ENCODE measurements at regions not wholly inside any gene's neighbourhood (a gene's known extent, or its start where the extent isn't known, plus 50 kb on each side); places are given as distances from the start of the nearest gene placed in this dataset.

GRCh38 chr9:90445391-90445790 lies 197.2 kb downstream of the DIRAS2 start:
- no peak for TF ChIP-seq CTCF (IDR thresholded peaks at IDR 0.05; ENCODE audit: low read depth, low read length)
- CTCF ChIA-PET: no interaction called here
- POLR2A ChIA-PET: no interaction called here

GRCh38 chr9:90446200-90446948 lies 196.2 kb downstream of the DIRAS2 start:
- no peak for DNase-seq (ENCODE audit: low read depth, low spot score)
- ChIA-PET CTCF (no interaction called here), POLR2A (no interaction called here)
- Histone ChIP-seq H3K9me3 (ENCODE audit: control insufficient read depth, insufficient read depth, low read length) (no peaks in the 10 kb centered on the region), H3K4me3 (ENCODE audit: low read depth, low read length) (no peak overlapping the region), H3K27me3 (ENCODE audit: control insufficient read depth, insufficient read depth, low read length) (no peaks in the 10 kb centered on the region), H3K27ac (ENCODE audit: low read depth, low read length) (no peak overlapping the region)
- TF ChIP-seq CTCF (IDR thresholded peaks at IDR 0.05; ENCODE audit: low read depth, low read length): no peak

More at GRCh38 chr9:90445391-90445790, 197.2 kb downstream of the DIRAS2 start:
- H3K4me3 ChIP-seq (ENCODE audit: low read depth, low read length): no peak overlapping the region
- no peaks in the 10 kb centered on the region for H3K9me3 ChIP-seq (ENCODE audit: control insufficient read depth, insufficient read depth, low read length)
- H3K27ac ChIP-seq (ENCODE audit: low read depth, low read length): no peak overlapping the region
- H3K27me3 ChIP-seq (ENCODE audit: control insufficient read depth, insufficient read depth, low read length): no peaks in the 10 kb centered on the region
- DNase-seq (ENCODE audit: low read depth, low spot score): no peak

GRCh38 chr9:90447773-90448172 lies 194.9 kb downstream of the DIRAS2 start:
- Histone ChIP-seq H3K27ac (ENCODE audit: low read depth, low read length) (no peak overlapping the region), H3K4me3 (ENCODE audit: low read depth, low read length) (no peak overlapping the region), H3K9me3 (ENCODE audit: control insufficient read depth, insufficient read depth, low read length) (no peaks in the 10 kb centered on the region), H3K27me3 (ENCODE audit: control insufficient read depth, insufficient read depth, low read length) (no peaks in the 10 kb centered on the region)
- ChIA-PET CTCF (no interaction called here), POLR2A (no interaction called here)
- TF ChIP-seq CTCF (IDR thresholded peaks at IDR 0.05; ENCODE audit: low read depth, low read length): no peak
- DNase-seq (ENCODE audit: low read depth, low spot score): no peak

GRCh38 chr9:90449213-90449925 lies 193.3 kb downstream of the DIRAS2 start:
- DNase-seq (ENCODE audit: low read depth, low spot score): no peak
- Histone ChIP-seq H3K27me3 (ENCODE audit: control insufficient read depth, insufficient read depth, low read length) (no peaks in the 10 kb centered on the region), H3K27ac (ENCODE audit: low read depth, low read length) (no peak overlapping the region), H3K9me3 (ENCODE audit: control insufficient read depth, insufficient read depth, low read length) (no peaks in the 10 kb centered on the region), H3K4me3 (ENCODE audit: low read depth, low read length) (no peak overlapping the region)
- CTCF ChIA-PET: no interaction called here
- TF ChIP-seq CTCF (IDR thresholded peaks at IDR 0.05; ENCODE audit: low read depth, low read length): no peak
- POLR2A ChIA-PET: no interaction called here

- Histone ChIP-seq H3K4me3 (ENCODE audit: low read depth, low read length) (no peak overlapping the region), H3K27ac (ENCODE audit: low read depth, low read length) (no peak overlapping the region), H3K9me3 (ENCODE audit: control insufficient read depth, insufficient read depth, low read length) (no peaks in the 10 kb centered on the region), H3K27me3 (ENCODE audit: control insufficient read depth, insufficient read depth, low read length) (no peaks in the 10 kb centered on the region)
- POLR2A ChIA-PET: no interaction called here
- CTCF ChIA-PET: no interaction called here
- TF ChIP-seq CTCF (IDR thresholded peaks at IDR 0.05; ENCODE audit: low read depth, low read length): no peak
- no peak for DNase-seq (ENCODE audit: low read depth, low spot score)
Observed at GRCh38 chr9:90451804-90452203, 190.8 kb downstream of the DIRAS2 start.

All from AG04450 (cell line).